Stimulated activated memory B cell treated with anti-CD40 and anti-IgM and Interleukin-4, amounts not matched to agents 10 μg/mL and 1 μg/mL and 100 μg/mL, for 72 hours (primary cell): ENCODE measurements at regions not wholly inside any gene's neighbourhood (a gene's known extent, or its start where the extent isn't known, plus 50 kb on each side); places are given as distances from the start of the nearest gene placed in this dataset.

Source experiments
- ATAC-seq: fragments of 150-1000 bp; cut with Tn5 transposase; 2 replicates; pipeline ENCODE4 v1.10.0; 2021
- H3K27ac Mint-ChIP-seq: one replicate; pipeline ENCODE4 v1.8.0; 2022; ENCODE audit warnings: mild to moderate bottlenecking, mixed read lengths
- H3K27me3 Mint-ChIP-seq: one replicate; pipeline ENCODE4 v1.8.0; 2022; ENCODE audit warnings: mixed read lengths
- H3K36me3 Mint-ChIP-seq: one replicate; pipeline ENCODE4 v1.8.0; 2022; ENCODE audit warnings: mixed read lengths
- H3K4me1 Mint-ChIP-seq: one replicate; pipeline ENCODE4 v1.8.0; 2022; ENCODE audit warnings: mixed read lengths
- H3K4me3 Mint-ChIP-seq: one replicate; pipeline ENCODE4 v1.8.0; 2022; ENCODE audit warnings: mild to moderate bottlenecking, moderate library complexity, mixed read lengths
- H3K9me3 Mint-ChIP-seq: one replicate; pipeline ENCODE4 v1.8.0; 2022; ENCODE audit warnings: mixed read lengths

GRCh38 chr11:110832080-110832479, 119.8 kb upstream of the ARHGAP20 start:
- ATAC-seq: no peak
- H3K4me3 Mint-ChIP-seq: no peak overlapping the region
- H3K9me3 Mint-ChIP-seq: no peaks in the 10 kb centered on the region
- H3K36me3 Mint-ChIP-seq: no peaks in the 10 kb centered on the region
- H3K27ac Mint-ChIP-seq: no peak overlapping the region
- H3K4me1 Mint-ChIP-seq: no peaks in the 10 kb centered on the region
- H3K27me3 Mint-ChIP-seq: no peaks in the 10 kb centered on the region

- Mint-ChIP-seq H3K36me3 (no peaks in the 10 kb centered on the region), H3K4me3 (no peak overlapping the region), H3K4me1 (peaks cover 6% of the 10 kb centered on the region), H3K27ac (no peak overlapping the region), H3K27me3 (no peaks in the 10 kb centered on the region), H3K9me3 (no peaks in the 10 kb centered on the region)
- ATAC-seq: no peak
Observed at GRCh38 chr11:110830747-110831146, 118.5 kb upstream of the ARHGAP20 start.

DNA sequence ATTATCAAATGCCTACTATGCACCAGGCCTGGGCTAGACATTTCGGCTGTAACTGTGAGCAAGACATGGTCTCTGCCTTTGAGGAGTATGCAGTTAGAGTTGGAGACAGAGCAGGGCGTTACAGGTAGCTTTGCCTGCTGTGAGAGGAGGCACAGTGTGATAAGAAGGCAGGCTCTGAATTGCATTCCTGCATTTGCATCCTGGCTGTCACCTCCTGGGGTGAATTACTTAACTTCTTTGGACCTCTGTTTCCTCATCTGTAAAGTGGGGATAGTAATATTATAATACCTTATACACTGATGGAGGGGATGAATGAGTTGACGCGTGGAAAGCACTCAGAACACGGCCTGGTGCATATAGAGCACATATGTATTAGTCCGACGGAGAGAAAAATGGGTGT, 118.1 kb upstream of the ARHGAP20 start:
- ATAC-seq: no peak

GRCh38 chr11:110829873-110830272, 117.6 kb upstream of the ARHGAP20 start:
- Mint-ChIP-seq H3K27ac (no peak overlapping the region), H3K36me3 (no peaks in the 10 kb centered on the region), H3K4me1 (peaks cover 15% of the 10 kb centered on the region), H3K27me3 (no peaks in the 10 kb centered on the region), H3K4me3 (no peak overlapping the region), H3K9me3 (no peaks in the 10 kb centered on the region)
- ATAC-seq: no peak

More for the DNA sequence above, 118.1 kb upstream of the ARHGAP20 start:
- Mint-ChIP-seq H3K9me3 (no peaks in the 10 kb centered on the region), H3K36me3 (no peaks in the 10 kb centered on the region), H3K27ac (no peak overlapping the region), H3K4me3 (no peak overlapping the region), H3K27me3 (no peaks in the 10 kb centered on the region), H3K4me1 (peaks cover 10% of the 10 kb centered on the region)

GRCh38 chr11:110828086-110828485, 115.8 kb upstream of the ARHGAP20 start:
- Mint-ChIP-seq H3K27ac (no peak overlapping the region), H3K4me3 (no peak overlapping the region), H3K36me3 (no peaks in the 10 kb centered on the region), H3K9me3 (peaks cover 3% of the 10 kb centered on the region), H3K27me3 (no peaks in the 10 kb centered on the region), H3K4me1 (peaks cover 25% of the 10 kb centered on the region)
- ATAC-seq: no peak

- Mint-ChIP-seq H3K27me3 (no peaks in the 10 kb centered on the region), H3K27ac (no peak overlapping the region), H3K36me3 (no peaks in the 10 kb centered on the region), H3K9me3 (peaks cover 3% of the 10 kb centered on the region), H3K4me3 (no peak overlapping the region), H3K4me1 (peaks cover 25% of the 10 kb centered on the region)
- ATAC-seq: no peak
Observed at GRCh38 chr11:110827276-110827675, 115.0 kb upstream of the ARHGAP20 start.

- H3K4me1 Mint-ChIP-seq: peaks cover 25% of the 10 kb centered on the region
- H3K4me3 Mint-ChIP-seq: no peak overlapping the region
- no peaks in the 10 kb centered on the region for H3K36me3 Mint-ChIP-seq
- peaks cover 3% of the 10 kb centered on the region for H3K9me3 Mint-ChIP-seq
- H3K27ac Mint-ChIP-seq: no peak overlapping the region
- H3K27me3 Mint-ChIP-seq: no peaks in the 10 kb centered on the region
- no peak for ATAC-seq
Observed at GRCh38 chr11:110824912-110825620, 112.8 kb upstream of the ARHGAP20 start.

- Mint-ChIP-seq H3K27me3 (peaks cover 5% of the 10 kb centered on the region), H3K4me1 (no peaks in the 10 kb centered on the region), H3K9me3 (peaks cover 6% of the 10 kb centered on the region), H3K27ac (no peak overlapping the region), H3K36me3 (no peaks in the 10 kb centered on the region), H3K4me3 (no peak overlapping the region)
- no peak for ATAC-seq
Observed at GRCh38 chr11:110818032-110818687, 105.9 kb upstream of the ARHGAP20 start.

- Mint-ChIP-seq H3K27ac (no peak overlapping the region), H3K27me3 (no peaks in the 10 kb centered on the region), H3K9me3 (peaks cover 6% of the 10 kb centered on the region), H3K4me1 (peaks cover 15% of the 10 kb centered on the region), H3K4me3 (no peak overlapping the region), H3K36me3 (no peaks in the 10 kb centered on the region)
- no peak for ATAC-seq
Observed at GRCh38 chr11:110812086-110812733, 100.0 kb upstream of the ARHGAP20 start.

- Mint-ChIP-seq H3K27ac (no peak overlapping the region), H3K4me3 (no peak overlapping the region), H3K36me3 (no peaks in the 10 kb centered on the region), H3K27me3 (no peaks in the 10 kb centered on the region), H3K4me1 (peaks cover 15% of the 10 kb centered on the region), H3K9me3 (no peaks in the 10 kb centered on the region)
- ATAC-seq: no peak
Observed at GRCh38 chr11:110809417-110810199, 97.4 kb upstream of the ARHGAP20 start.

- no peaks in the 10 kb centered on the region for H3K9me3 Mint-ChIP-seq
- no peaks in the 10 kb centered on the region for H3K36me3 Mint-ChIP-seq
- no peak overlapping the region for H3K4me3 Mint-ChIP-seq
- H3K4me1 Mint-ChIP-seq: peaks cover 15% of the 10 kb centered on the region
- H3K27me3 Mint-ChIP-seq: no peaks in the 10 kb centered on the region
- ATAC-seq: no peak
- no peak overlapping the region for H3K27ac Mint-ChIP-seq
Observed at GRCh38 chr11:110808248-110808647, 96.0 kb upstream of the ARHGAP20 start.

DNA sequence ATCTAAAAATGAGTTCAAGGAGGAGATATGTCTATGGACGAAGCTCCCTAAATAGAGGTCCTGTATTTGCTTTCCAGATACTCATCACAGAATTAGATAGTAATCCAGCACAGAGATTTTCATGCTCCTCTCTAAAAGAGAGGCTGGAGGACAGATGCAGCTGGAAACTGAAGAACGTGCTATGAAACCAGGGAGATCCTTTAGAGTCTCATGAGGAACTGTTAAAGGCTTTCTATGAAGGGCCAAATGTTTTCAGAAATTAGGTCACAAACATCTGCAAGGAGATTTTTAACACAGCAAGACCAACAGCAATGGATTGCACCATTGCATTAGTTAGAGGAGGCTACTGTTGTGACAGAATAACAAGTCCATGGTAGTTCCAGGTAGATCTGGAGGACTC, 95.6 kb upstream of the ARHGAP20 start:
- no peaks in the 10 kb centered on the region for H3K27me3 Mint-ChIP-seq
- no peaks in the 10 kb centered on the region for H3K36me3 Mint-ChIP-seq
- ATAC-seq: no peak
- peaks cover 15% of the 10 kb centered on the region for H3K4me1 Mint-ChIP-seq
- no peaks in the 10 kb centered on the region for H3K9me3 Mint-ChIP-seq
- H3K4me3 Mint-ChIP-seq: no peak overlapping the region
- H3K27ac Mint-ChIP-seq: no peak overlapping the region

DNA sequence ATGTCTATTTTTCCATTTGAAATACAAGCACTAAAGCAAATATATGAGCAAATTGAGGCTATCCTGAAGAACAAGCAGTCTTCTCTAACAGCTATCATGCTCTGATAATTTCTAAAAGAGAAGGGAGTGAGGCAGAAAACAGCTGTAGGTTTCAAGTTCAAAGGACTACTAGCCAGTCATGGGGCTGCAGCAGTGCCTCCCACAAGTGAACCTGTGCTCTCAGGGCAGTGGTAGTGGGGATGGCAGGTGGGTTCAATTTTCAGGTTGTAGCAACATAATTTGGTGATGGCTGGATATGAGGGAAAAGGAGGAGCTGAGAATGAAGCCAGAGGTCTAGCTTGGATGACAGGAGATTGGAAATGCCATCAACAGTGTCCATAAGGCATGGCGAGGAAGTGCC, 93.5 kb upstream of the ARHGAP20 start:
- Mint-ChIP-seq H3K4me3 (no peak overlapping the region), H3K36me3 (no peaks in the 10 kb centered on the region), H3K27me3 (no peaks in the 10 kb centered on the region), H3K4me1 (peaks cover under 1% of the 10 kb centered on the region), H3K27ac (no peak overlapping the region), H3K9me3 (no peaks in the 10 kb centered on the region)
- ATAC-seq: no peak

DNA sequence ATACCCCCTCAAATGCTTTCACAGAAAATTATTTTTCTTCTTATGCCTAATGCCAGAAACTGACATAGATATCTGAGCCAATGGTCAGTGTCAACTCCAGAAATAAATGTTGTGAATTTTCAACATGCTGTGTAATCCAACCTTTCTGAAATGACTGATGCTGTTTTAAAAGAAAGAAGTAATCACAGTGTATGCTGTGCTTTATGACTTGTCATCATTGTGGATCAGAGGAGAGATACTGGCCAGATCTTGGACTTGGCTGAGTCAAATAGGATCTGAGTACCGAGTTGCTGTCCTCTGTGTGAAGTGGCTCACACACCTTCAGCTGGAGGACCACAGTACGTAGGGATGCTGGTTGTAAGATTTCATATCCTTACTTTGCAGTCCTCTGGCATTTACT, 89.9 kb upstream of the ARHGAP20 start:
- H3K4me1 Mint-ChIP-seq: peaks cover 21% of the 10 kb centered on the region
- peaks cover 8% of the 10 kb centered on the region for H3K27me3 Mint-ChIP-seq
- ATAC-seq: no peak
- no peaks in the 10 kb centered on the region for H3K9me3 Mint-ChIP-seq
- H3K27ac Mint-ChIP-seq: no peak overlapping the region
- no peaks in the 10 kb centered on the region for H3K36me3 Mint-ChIP-seq
- no peak overlapping the region for H3K4me3 Mint-ChIP-seq

DNA sequence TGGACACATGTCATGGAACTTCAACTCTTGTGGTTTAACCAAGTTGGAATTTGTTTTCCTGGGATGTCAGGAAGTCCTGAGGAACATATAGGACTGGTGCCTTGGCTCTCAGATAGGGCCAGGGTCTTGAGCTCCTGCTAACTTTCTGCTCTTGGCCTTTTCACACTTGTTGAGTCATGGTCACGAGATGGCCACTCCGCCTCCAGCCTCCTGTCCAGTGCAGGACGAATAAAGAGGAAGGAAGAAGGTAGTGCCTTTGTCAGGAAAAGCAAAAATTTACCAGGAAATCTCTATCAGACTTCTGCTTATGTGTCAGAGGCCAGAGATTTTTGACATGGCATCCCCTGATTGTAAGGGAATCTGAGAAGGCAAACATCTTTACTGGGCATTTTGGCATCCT, 89.1 kb upstream of the ARHGAP20 start:
- Mint-ChIP-seq H3K36me3 (no peaks in the 10 kb centered on the region), H3K27me3 (peaks cover 8% of the 10 kb centered on the region), H3K4me1 (peaks cover 26% of the 10 kb centered on the region), H3K4me3 (no peak overlapping the region), H3K27ac (no peak overlapping the region), H3K9me3 (no peaks in the 10 kb centered on the region)
- ATAC-seq: no peak
